GM12878 (cell line): ENCODE measurements at regions not wholly inside any gene's neighbourhood (a gene's known extent, or its start where the extent isn't known, plus 50 kb on each side); places are given as distances from the start of the nearest gene placed in this dataset.

Experiments
- POLR2A ChIP-seq: IDR thresholded peaks from 2 replicates; pipeline ENCODE4 v1.6.1; 2011; ENCODE audit warnings: low read depth, mild to moderate bottlenecking, low read length
- RCOR1 ChIP-seq: conservative IDR thresholded peaks from 2 replicates; pipeline ENCODE4 v1.6.1; 2012; ENCODE audit warnings: low read depth, low read length, improper control_type of control experiment
- SMC3 ChIP-seq: IDR thresholded peaks from 2 replicates; pipeline ENCODE4 v1.6.1; 2011; ENCODE audit warnings: low read length, improper control_type of control experiment, borderline replicate concordance
- TAF1 ChIP-seq: IDR thresholded peaks from 2 replicates; pipeline ENCODE4 v1.6.1; 2011; ENCODE audit warnings: mild to moderate bottlenecking, low read depth, low read length, borderline replicate concordance
- ZNF24 ChIP-seq: fragments of 450-650 bp; IDR thresholded peaks from 2 replicates; pipeline ENCODE4 v1.6.1; 2017; ENCODE audit warnings: antibody characterized with exemption, mild to moderate bottlenecking
- TF ChIP-seq, protein P1 (sequence below), 3 experiments: IDR thresholded peaks in 2 of 3; conservative IDR thresholded peaks in 1 of 3; 2 replicates each; pipeline ENCODE4 v1.5.1; 2011; ENCODE audit warnings: low read depth in 3 of 3, low read length in 3 of 3, mild to moderate bottlenecking in 3 of 3, control low read depth in 2 of 3, moderate library complexity in 2 of 3, inconsistent platforms in 1 of 3, mixed read lengths in 1 of 3; ENCODE audit not compliant: control insufficient read depth in 2 of 3, insufficient read depth in 1 of 3; ENCODE audit errors: extremely low read depth in 1 of 3

DNA sequence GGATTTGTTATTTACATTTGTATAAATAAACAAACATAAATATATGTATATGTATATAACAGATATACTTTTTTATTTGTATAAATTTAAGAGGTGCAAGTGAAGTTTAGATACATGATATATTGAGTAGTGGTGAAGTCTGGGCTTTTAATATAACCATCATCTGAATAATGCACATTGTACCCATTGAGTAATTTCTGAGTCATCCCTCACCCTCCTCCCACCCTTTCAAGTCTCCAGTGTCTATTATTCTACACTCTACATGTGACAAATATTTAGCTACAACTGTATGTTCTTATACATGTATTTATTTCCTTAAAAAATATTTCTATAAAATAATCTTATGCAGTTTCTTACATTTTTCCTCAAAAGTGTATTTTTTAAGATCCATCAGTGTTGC lies 358.7 kb upstream of the TFPI start:
- TF ChIP-seq POLR2A, result no peak
- no peak for TF ChIP-seq TAF1
- TF ChIP-seq, protein P1, sequence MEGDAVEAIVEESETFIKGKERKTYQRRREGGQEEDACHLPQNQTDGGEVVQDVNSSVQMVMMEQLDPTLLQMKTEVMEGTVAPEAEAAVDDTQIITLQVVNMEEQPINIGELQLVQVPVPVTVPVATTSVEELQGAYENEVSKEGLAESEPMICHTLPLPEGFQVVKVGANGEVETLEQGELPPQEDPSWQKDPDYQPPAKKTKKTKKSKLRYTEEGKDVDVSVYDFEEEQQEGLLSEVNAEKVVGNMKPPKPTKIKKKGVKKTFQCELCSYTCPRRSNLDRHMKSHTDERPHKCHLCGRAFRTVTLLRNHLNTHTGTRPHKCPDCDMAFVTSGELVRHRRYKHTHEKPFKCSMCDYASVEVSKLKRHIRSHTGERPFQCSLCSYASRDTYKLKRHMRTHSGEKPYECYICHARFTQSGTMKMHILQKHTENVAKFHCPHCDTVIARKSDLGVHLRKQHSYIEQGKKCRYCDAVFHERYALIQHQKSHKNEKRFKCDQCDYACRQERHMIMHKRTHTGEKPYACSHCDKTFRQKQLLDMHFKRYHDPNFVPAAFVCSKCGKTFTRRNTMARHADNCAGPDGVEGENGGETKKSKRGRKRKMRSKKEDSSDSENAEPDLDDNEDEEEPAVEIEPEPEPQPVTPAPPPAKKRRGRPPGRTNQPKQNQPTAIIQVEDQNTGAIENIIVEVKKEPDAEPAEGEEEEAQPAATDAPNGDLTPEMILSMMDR (IDR thresholded peaks at IDR 0.05 in 2 of 3, conservative IDR thresholded peaks at IDR 0.05 in 1 of 3; ENCODE audit: control insufficient read depth in 2 of 3, extremely low read depth in 1 of 3, insufficient read depth in 1 of 3, low read depth in 3 of 3, low read length in 3 of 3), result no peak
- TF ChIP-seq RCOR1, result no peak
- TF ChIP-seq ZNF24, result no peak
- no peak for TF ChIP-seq SMC3
